ENCODE measurements at regions not wholly inside any gene's neighbourhood (a gene's known extent, or its start where the extent isn't known, plus 50 kb on each side); places are given as distances from the start of the nearest gene placed in this dataset.

- no peak for TF ChIP-seq ZFX (IDR thresholded peaks at IDR 0.05)
- no peak for TF ChIP-seq CTCF (conservative IDR thresholded peaks at IDR 0.05)
- peak overlapping the region; percentile 32; the same call in 1 of the 2 replicates for H3K27ac ChIP-seq
Observed at GRCh38 chr3:30226601-30227151, 379.7 kb upstream of the TGFBR2 start.

- peak overlapping the region; percentile 78 for H3K27ac ChIP-seq
- TF ChIP-seq CTCF (conservative IDR thresholded peaks at IDR 0.05) (no peak), ZFX (IDR thresholded peaks at IDR 0.05) (no peak)
Observed at GRCh38 chr3:30227571-30228301, 378.7 kb upstream of the TGFBR2 start.

- H3K27ac ChIP-seq, result peak overlapping the region; percentile 78
- no peak for TF ChIP-seq CTCF (conservative IDR thresholded peaks at IDR 0.05)
- no peak for TF ChIP-seq ZFX (IDR thresholded peaks at IDR 0.05)
Observed at GRCh38 chr3:30228302-30228631, 378.1 kb upstream of the TGFBR2 start.

DNA sequence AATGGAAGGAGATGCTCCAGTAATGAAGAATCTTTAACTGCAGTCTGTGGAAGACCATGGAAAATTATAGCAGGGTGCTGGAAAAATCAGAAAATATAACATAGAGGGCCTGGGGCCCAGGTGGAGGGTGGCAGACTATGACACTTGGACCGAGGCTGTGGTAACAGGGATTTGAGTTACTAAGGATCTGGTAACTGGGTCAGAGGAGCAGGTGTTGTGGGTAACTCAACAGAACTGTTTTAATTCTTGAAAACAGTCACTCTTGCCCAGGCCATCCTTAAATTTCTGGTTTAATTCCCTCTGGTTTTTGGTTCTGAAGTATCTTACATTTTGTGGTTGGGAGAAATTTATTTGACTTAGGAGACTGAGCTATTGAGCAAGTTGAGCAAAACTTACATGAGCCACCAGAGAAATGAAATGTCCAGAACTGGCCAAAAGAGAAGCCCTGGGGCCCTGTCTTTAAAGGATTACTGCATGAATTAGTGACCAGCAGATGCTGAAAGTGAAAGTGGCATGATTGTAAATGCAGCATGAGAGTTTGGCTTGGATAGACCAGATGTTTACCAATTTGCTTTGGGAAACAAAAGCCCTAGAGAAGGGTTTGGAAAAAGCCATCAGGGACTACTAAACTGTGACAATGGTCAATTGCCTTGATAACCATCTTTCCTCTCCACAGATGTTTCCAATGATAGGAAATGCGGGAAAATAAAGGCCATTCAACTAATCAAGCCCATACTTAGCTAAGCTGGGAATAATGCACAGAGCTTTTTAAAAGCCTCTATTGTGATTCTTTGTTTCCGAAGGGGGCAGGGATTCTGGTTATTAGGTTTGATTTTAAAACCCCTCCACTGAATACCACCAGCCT is 374.9 kb upstream of the TGFBR2 start:
- TF ChIP-seq CTCF (conservative IDR thresholded peaks at IDR 0.05) (no peak), ZFX (IDR thresholded peaks at IDR 0.05) (no peak)
- H3K27ac ChIP-seq, result no peak overlapping the region

DNA sequence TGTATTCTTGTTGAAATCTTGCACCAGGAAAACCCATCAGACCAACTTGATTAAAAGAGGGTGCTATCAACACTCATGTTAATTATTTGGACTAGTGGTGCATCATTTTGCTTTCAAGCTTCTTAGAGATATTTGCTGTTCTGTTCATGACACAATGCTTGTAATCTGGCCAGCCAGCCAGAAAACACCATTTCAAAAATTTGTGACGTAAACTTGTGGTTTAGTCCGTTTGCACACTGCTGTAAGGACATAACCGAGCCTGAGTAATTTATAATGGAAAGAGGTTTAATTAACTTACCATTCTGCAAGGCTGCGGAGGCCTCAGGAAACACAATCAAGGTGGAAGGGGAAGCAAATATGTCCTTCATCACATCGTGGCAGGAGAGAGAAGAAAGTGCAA is 374.3 kb upstream of the TGFBR2 start:
- H3K27ac ChIP-seq, result no peak overlapping the region
- no peak for TF ChIP-seq ZFX (IDR thresholded peaks at IDR 0.05)
- TF ChIP-seq CTCF (conservative IDR thresholded peaks at IDR 0.05), result no peak

GRCh38 chr3:30233913-30234646 is 372.3 kb upstream of the TGFBR2 start:
- no peak overlapping the region for H3K27ac ChIP-seq

More at GRCh38 chr3:30233913-30234646, 372.3 kb upstream of the TGFBR2 start:
- no peak for TF ChIP-seq CTCF (conservative IDR thresholded peaks at IDR 0.05)
